NB4 (cell line): ENCODE measurements at regions not wholly inside any gene's neighbourhood (a gene's known extent, or its start where the extent isn't known, plus 50 kb on each side); places are given as distances from the start of the nearest gene placed in this dataset.

Source experiments
- DNase-seq: peaks from one replicate; pipeline ENCODE4 v3.0.0; 2010; ENCODE audit warnings: low read depth
- H3K4me3 ChIP-seq: one replicate; pipeline ENCODE4 v1.5.1; 2011; ENCODE audit warnings: mild to moderate bottlenecking, low read depth, low read length, moderate library complexity
- MYC ChIP-seq: IDR thresholded peaks from 2 replicates; pipeline ENCODE4 v1.6.1; 2011; ENCODE audit warnings: low read depth, low read length
- POLR2A ChIP-seq: IDR thresholded peaks from 2 replicates; pipeline ENCODE4 v1.6.1; 2011; ENCODE audit warnings: mild to moderate bottlenecking; ENCODE audit not compliant: insufficient read length; ENCODE audit errors: extremely low read depth
- TF ChIP-seq, protein P1 (sequence below): IDR thresholded peaks from one replicate; pipeline ENCODE4 v1.5.1; 2012; ENCODE audit warnings: low read depth, low read length
- TF ChIP-seq, protein P2 (sequence below): IDR thresholded peaks from 2 replicates; pipeline ENCODE4 v1.6.1; 2011; ENCODE audit warnings: low read depth, low read length

DNA sequence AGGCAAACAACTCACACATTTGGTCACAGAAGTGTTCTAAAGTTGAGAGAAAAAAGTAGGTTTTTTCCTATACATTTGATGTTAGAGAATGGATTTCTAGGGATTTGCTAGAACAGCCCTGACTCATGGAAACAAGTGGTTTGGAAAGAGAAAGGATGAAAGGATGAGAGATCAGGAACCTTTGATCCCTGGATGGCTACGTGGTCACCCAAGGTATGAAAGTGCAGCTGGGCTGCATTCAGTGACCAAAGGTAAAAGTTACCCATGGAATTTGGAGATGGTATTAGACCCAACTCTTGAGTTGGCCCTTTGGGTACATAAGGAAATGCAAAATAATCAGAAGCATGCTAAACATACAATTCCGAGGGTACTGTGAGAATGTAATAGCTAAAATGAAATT is 61.3 kb upstream of the SPIN1 start:
- TF ChIP-seq, protein P1, sequence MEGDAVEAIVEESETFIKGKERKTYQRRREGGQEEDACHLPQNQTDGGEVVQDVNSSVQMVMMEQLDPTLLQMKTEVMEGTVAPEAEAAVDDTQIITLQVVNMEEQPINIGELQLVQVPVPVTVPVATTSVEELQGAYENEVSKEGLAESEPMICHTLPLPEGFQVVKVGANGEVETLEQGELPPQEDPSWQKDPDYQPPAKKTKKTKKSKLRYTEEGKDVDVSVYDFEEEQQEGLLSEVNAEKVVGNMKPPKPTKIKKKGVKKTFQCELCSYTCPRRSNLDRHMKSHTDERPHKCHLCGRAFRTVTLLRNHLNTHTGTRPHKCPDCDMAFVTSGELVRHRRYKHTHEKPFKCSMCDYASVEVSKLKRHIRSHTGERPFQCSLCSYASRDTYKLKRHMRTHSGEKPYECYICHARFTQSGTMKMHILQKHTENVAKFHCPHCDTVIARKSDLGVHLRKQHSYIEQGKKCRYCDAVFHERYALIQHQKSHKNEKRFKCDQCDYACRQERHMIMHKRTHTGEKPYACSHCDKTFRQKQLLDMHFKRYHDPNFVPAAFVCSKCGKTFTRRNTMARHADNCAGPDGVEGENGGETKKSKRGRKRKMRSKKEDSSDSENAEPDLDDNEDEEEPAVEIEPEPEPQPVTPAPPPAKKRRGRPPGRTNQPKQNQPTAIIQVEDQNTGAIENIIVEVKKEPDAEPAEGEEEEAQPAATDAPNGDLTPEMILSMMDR, result no peak
- TF ChIP-seq MYC (no peak), POLR2A (no peak)
- TF ChIP-seq, protein P2, sequence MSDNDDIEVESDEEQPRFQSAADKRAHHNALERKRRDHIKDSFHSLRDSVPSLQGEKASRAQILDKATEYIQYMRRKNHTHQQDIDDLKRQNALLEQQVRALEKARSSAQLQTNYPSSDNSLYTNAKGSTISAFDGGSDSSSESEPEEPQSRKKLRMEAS, result no peak
- no peak for DNase-seq
- no peak overlapping the region for H3K4me3 ChIP-seq

DNA sequence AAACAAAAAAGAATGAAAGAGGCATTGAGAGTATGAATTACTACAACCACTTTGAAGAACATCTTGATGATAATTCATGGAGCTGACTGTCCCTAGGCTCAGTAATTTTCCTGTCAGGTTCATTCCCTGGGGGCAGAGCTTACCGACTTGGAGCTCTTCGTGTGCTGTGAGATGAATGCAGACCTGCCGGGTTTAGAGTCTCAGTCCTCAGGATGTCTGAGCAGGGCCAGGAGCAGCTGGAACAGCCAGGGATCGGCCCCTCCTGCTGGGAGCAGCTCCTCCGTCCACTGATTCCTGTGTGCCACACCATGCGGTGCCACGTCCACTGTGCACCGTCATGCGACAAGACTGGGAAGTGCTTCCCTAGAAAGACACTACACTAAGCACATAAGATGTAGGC is 62.2 kb upstream of the SPIN1 start:
- H3K4me3 ChIP-seq, result no peak overlapping the region
- no peak for DNase-seq
- no peak for TF ChIP-seq MYC
- TF ChIP-seq, protein P2, result no peak
- TF ChIP-seq, protein P1, result no peak
- TF ChIP-seq POLR2A, result no peak

DNA sequence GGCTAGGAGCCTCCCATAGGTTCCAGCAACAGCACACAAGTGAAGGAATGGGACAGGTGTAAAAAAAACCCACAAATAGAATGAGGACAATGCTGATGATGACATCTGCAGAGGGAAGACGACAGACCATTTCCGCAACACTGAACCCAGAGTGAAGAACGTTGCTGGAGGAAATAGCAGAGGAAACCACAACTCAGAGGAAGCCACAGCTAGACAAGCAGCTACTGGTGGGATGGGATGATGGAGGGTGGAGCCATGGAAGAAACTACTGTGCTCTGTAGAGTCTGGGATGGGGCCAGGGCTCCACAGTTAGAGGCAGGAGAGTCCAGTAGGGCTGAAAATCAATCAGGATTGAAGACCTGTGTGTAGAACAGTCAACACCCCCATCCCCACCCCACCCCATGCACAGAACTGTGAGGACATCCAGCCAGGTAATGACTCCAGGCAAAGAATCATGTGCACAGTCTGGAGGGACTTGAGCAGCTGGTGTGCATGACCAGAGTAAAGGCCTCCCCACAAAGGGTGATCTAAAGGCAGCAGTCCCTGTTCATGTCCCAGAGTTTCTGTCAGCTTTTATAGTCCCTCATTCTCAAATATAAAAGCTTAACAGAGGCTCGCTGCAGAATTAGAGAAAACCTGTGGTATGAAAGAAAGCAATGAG is 65.2 kb upstream of the SPIN1 start:
- TF ChIP-seq, protein P2, result 0 out of 2 replicates have a peak, but pooled peaks have one; percentile 8
- TF ChIP-seq POLR2A (no peak), MYC (peak; percentile 58; the same call in 1 of the 2 replicates)
- TF ChIP-seq, protein P1, result no peak
- DNase-seq, result peak; percentile 93
- H3K4me3 ChIP-seq, result no peak overlapping the region

DNA sequence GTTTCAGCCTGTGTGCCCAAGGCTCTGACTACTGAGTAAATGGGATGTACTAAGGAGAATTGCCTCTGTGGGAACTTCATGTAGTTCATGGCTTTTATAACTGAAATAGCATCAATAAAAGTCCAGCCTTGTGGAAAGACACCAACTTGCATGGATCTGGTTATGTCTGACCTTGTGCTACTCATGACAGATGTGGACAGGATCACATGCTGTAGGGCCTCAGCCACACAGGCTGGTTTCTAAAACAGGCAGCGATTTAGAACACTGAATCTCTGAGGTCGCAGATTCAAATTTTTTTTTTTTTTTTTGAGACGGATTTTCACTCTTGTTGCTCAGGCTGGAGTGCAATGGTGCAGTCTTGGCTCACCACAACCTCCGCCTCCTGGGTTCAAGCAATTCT is 66.5 kb upstream of the SPIN1 start:
- no peak overlapping the region for H3K4me3 ChIP-seq
- no peak for DNase-seq
- TF ChIP-seq POLR2A (no peak), MYC (no peak)
- TF ChIP-seq, protein P1, result no peak
- TF ChIP-seq, protein P2, result no peak

DNA sequence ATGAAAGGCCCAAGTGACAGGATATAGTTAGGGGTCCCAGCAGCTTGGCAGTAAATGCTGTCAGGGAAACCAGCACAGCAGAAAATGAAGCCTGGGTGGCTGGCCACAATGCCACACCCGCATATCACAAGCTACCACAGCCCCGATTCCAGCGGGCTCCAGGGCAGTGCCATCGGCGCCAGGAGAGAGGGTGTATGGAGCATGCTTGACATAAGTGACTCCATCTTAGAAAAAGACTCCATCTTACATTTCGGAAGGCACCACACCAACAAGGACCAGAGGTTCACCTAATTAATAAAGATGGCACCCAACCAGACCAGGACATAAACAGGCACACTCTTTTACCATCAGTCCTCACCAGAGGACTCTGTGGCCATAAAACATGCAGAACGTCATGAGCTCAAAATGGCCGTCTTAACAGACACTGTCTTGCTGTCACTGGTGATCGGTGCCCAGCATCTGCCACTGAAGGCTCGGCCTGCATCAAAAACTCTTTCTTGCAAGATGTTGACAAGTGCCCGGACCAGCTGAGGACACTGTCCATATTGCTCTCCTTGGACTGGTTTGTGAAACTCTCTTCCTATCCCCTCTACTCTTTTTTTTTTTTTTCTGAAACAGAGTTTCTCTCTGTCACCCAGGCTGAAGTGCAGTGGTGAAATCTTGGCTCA is 67.4 kb upstream of the SPIN1 start:
- no peak for DNase-seq
- TF ChIP-seq POLR2A (no peak), MYC (no peak)
- TF ChIP-seq, protein P2, result no peak
- TF ChIP-seq, protein P1, result no peak
- H3K4me3 ChIP-seq, result no peak overlapping the region
